ENCODE measurements at regions not wholly inside any gene's neighbourhood (a gene's known extent, or its start where the extent isn't known, plus 50 kb on each side); places are given as distances from the start of the nearest gene placed in this dataset.

GRCh38 chr16:80079072-80079471 is 461.7 kb upstream of the DYNLRB2 start:
- TF ChIP-seq GATA2 (IDR thresholded peaks at IDR 0.05; ENCODE audit: low read depth, low read length): no peak
- TF ChIP-seq GATA3 (IDR thresholded peaks at IDR 0.05; ENCODE audit: low read depth, low read length): no peak
